GM06990 (cell line): ENCODE measurements at regions not wholly inside any gene's neighbourhood (a gene's known extent, or its start where the extent isn't known, plus 50 kb on each side); places are given as distances from the start of the nearest gene placed in this dataset.

Experiments
- DNase-seq: peaks from one replicate; pipeline ENCODE4 v3.0.0-alpha.2; 2011; ENCODE audit not compliant: insufficient read length; ENCODE audit errors: extremely low read depth
- H3K27me3 ChIP-seq: replicated peaks from 2 replicates; pipeline ENCODE4 v1.6.0; 2011; ENCODE audit warnings: low read length; ENCODE audit not compliant: control insufficient read depth, insufficient read depth
- H3K36me3 ChIP-seq: 2 replicates; pipeline ENCODE4 v1.5.1; 2011; ENCODE audit warnings: low read length; ENCODE audit not compliant: control insufficient read depth, insufficient read depth
- H3K4me3 ChIP-seq: replicated peaks from 2 replicates; pipeline ENCODE4 v1.5.1; 2011; ENCODE audit warnings: low read depth, mild to moderate bottlenecking, control low read depth, low read length
- TF ChIP-seq, protein P1 (sequence below): IDR thresholded peaks from 2 replicates; pipeline ENCODE4 v1.5.1; 2011; ENCODE audit warnings: low read length, control low read depth, mild to moderate bottlenecking, inconsistent platforms; ENCODE audit not compliant: insufficient read depth, poor library complexity, severe bottlenecking

DNA sequence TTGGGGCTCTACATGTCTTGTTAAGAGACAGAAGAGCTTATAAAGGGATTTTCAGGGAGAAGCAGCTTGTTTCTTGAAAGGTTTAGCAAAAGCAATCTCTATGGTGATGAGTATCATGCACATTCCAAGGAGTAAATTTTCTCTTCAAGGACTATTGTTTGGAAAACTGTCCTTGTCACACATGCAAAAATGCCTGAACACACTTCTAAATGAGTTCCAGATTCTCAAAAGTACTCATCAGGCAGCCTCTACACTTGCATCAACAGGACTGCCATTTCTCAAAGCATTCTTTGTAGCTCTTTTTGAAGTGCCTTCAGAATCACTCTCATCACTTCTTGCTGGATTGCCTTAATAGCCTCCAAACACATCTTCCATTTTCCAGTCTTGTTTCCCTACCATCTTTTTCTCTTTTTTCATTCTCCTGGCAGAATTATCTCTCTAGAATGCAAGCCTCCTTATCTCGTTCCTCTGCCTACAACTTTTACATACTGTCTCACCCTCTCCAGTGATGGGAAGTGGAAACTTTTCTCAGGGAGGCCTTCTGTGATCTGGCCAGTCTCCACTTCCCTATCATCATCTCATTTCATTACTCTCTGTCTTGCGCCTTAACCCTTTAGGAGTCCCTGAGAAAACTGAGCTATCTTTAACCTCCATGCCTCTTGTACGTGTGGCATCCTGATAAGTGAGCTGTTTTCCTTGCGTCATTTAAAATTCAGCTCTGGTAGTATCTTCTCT is 631.5 kb upstream of the TLE4 start:
- Histone ChIP-seq H3K27me3 (no peaks in the 10 kb centered on the region), H3K36me3 (no peaks in the 10 kb centered on the region), H3K4me3 (no peak overlapping the region)
- DNase-seq = no peak
- TF ChIP-seq, protein P1, sequence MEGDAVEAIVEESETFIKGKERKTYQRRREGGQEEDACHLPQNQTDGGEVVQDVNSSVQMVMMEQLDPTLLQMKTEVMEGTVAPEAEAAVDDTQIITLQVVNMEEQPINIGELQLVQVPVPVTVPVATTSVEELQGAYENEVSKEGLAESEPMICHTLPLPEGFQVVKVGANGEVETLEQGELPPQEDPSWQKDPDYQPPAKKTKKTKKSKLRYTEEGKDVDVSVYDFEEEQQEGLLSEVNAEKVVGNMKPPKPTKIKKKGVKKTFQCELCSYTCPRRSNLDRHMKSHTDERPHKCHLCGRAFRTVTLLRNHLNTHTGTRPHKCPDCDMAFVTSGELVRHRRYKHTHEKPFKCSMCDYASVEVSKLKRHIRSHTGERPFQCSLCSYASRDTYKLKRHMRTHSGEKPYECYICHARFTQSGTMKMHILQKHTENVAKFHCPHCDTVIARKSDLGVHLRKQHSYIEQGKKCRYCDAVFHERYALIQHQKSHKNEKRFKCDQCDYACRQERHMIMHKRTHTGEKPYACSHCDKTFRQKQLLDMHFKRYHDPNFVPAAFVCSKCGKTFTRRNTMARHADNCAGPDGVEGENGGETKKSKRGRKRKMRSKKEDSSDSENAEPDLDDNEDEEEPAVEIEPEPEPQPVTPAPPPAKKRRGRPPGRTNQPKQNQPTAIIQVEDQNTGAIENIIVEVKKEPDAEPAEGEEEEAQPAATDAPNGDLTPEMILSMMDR = no peak

DNA sequence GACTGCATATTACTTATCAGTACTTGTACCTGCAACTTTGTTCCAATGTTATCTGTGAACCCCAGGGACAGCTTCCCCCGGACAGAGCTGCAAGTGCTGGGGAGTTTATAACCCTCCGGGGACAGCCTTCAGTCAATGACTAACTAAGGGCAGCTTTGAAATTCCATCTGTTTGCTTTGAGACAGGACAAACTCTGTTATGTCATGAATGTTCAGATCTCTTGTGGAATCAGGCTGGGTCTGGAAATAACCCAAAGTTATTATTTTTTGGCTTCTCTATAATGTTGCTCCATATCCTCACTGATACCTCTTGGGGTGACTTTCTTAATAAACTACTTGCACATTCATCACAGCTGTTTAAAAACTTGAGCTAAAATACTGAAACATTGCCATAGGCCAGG is 617.5 kb upstream of the TLE4 start:
- TF ChIP-seq, protein P1 = no peak
- DNase-seq = no peak

DNA sequence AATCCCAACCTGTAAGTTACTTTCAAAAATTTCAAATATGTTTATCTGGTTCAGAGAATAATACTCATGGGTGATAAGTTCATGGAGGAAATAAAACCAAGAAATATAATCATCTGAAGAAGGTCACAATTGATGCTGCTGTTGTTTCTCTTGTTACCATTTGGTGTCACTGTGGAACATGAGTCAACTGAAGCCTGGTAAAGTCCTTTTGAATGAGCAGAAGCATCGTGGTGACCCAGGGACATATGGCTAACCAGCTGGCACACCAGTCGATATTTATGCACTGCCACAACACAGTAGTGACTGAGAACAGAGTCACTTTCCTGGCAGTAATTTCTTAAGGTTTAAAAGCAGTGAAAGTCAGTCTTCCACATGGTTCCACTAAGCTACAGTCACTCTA is 612.9 kb upstream of the TLE4 start:
- no peak for DNase-seq
- H3K4me3 ChIP-seq = no peak overlapping the region
- TF ChIP-seq, protein P1 = no peak
- H3K27me3 ChIP-seq = no peaks in the 10 kb centered on the region
- no peaks in the 10 kb centered on the region for H3K36me3 ChIP-seq

More for the DNA sequence above, 617.5 kb upstream of the TLE4 start:
- Histone ChIP-seq H3K36me3 (no peaks in the 10 kb centered on the region), H3K4me3 (no peak overlapping the region), H3K27me3 (no peaks in the 10 kb centered on the region)

DNA sequence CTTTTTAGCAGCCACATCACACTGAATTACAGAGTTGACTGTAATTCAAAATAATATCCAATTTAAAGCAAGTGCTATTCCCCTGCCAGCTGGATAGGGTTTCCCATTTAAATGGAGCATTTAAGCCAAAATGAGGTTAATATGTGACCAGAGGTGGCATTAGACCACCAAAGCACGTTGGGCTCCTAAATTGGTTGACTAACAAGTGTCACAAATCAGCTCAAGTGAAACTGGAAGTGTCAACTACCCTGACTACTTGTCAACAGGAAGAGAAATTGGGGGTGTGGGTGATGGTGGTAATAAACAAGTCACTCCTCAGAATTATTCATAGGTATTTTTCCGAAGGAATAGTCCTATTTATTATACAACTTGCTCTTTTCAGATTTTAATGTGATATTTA is 609.6 kb upstream of the TLE4 start:
- no peak overlapping the region for H3K4me3 ChIP-seq
- no peak for DNase-seq
- no peaks in the 10 kb centered on the region for H3K27me3 ChIP-seq
- H3K36me3 ChIP-seq = no peaks in the 10 kb centered on the region
- TF ChIP-seq, protein P1 = no peak

DNA sequence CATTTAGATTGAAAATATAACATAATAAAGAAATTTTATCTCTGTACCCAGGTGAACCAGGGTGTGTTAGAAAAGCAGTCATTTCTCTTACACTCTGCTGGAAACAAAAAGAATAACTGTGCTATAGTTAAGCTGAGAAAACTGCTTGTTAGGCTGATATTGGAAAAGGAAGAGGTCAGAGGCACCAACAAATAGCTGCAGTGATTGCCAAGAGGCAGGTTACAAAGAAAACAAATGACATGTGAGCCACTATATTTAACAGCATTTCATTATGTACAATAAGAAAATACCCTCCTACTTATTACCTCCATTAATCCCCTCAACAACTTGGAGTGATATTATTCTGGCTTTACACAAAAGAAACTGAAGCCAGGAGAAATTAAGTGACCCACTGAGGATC is 607.9 kb upstream of the TLE4 start:
- Histone ChIP-seq H3K4me3 (no peak overlapping the region), H3K27me3 (no peaks in the 10 kb centered on the region), H3K36me3 (no peaks in the 10 kb centered on the region)
- no peak for DNase-seq
- TF ChIP-seq, protein P1 = no peak
